ENCODE measurements at regions not wholly inside any gene's neighbourhood (a gene's known extent, or its start where the extent isn't known, plus 50 kb on each side); places are given as distances from the start of the nearest gene placed in this dataset.

DNA sequence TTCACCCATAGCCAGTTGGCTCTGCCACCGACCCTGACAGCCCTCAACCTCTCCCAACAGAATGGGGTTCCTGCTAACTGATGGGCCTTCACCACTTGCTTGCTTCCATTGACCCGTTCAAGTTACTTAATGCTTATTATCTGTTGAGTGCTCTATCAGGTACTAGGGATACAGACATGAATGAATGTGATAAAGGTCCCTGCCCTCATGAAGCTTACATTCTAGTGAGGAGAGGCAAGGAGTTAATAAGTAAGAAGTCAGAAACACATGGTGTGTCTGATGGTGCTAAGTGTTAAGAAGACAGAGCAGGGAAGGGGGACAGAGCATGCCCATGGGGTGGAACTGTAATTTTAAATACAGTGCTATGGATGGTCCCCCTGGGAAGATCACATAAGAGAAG, 107.5 kb upstream of the JUN start:
- no peak for DNase-seq (ENCODE audit: low read depth)

DNA sequence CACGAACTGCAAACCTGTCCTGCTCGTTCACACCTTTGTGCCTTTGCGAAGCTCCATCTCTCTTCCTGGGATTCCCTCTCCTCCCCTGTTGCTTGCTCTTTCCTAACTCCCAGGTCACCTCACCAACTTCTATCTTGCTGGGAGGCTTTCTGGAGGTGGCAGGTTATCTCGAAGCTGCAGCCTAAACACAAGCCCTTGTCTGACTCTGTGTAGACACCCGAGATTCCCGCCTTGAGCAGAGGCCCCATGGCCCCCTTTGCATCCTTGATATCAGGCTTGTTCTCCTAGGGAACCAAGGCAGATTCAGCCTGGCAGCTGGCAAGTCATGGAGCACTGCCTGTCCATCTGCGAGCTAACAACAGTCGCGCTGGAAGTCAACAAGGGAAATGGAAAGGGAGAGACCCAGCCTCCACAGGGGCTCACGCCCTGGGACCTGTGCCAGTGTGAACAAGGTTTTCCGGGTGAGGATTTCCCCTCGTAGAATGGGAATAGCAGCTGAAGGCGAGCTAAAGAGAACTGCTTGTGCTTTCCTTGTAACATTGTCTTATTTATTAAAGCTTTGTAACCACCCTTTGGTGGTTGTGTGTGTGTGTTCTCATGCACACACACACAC, 109.5 kb upstream of the JUN start:
- no peak for DNase-seq (ENCODE audit: low read depth)

DNA sequence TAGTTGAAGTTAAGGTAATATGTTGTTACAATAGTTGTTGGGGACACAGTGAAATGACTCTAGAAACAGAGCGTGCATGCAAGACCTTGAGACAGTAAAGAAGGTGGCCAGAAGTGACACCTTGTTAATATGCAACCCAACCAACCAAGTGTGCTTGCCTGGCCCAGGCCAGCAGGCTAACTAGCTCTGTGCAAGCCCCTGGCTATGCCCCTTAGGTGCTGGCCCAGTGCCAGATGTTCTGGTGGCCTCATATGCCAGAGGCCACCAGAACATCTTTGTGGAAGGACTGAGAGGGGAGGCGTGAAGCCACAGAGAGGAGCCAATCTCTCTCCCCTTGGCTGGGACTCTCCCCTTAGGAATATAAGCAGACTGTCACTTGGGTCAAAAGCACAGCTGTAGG, 111.2 kb upstream of the JUN start:
- no peak for DNase-seq (ENCODE audit: low read depth)

DNA sequence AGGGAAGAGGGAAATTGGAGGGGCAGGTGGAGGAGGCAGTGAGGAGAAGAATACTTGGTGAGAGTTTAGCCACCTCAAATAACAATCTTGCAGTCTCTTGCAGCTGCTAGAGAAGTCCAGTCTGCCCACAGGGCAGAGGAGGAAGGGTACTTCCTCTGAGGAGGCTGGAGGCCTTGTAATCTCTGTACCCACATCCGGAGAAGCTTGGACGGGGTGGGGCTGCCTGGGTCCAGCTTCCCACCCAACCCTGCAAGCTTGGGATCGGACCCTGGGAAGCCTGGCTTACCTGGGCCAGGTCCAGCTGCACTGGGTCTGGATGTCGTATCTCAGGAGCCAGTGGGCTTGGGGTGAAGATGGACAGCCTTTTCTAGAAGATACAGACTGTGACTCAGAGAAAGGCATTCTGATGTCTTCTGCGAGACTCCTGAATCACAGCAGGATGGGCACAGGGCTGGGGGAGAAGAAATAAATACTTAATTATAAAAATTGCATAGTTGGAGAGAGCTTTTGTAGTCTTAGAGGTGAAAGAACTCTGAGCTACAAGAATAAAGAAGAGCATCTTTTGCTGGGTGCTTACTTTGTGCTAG, 111.8 kb upstream of the JUN start:
- DNase-seq (ENCODE audit: low read depth): no peak

DNA sequence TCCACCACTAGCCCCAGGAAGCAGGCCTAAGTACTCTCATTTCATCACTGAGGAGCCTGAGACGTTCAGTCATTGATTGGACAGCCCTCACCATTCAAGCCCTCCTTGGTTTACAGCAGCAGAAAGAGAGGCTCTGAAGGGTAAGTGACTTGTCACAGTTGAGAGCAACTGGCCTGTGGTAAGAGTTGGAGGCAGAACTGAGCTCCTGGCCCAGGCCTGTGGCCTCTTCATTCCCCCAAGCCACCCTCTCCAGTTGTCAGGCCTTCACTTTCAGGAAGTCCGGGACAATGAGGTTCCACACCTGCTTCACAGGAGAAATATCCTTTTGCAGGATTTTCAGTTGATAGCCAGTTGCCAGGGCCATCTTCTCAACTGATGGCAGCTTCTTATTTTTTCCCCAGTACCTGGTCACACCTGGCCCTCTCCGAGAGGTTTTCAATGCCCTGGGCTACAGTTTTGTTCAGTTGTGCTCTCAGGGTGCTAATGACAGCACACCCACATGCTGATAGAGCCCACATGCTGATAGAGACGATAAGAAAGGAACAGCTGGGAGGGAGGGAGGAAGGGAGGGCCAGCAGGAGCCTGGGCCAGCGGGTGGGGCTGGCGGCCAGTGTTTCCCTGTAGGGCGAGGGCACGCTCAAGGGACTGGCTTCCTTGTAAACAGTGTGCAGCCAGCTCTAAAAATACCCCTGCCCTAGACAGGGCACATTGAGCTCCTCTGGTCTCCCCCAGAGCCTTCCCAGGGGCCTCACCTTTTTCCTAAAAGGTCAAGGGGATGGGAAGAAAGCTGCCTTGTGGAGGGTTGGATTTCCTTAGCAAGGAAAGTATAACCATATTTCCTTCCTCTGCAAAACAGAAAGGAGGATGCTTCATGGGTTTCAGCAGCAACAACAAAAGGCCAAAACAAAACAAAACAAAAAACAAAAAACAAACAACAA, 112.7 kb upstream of the JUN start:
- DNase-seq (ENCODE audit: low read depth): no peak

DNA sequence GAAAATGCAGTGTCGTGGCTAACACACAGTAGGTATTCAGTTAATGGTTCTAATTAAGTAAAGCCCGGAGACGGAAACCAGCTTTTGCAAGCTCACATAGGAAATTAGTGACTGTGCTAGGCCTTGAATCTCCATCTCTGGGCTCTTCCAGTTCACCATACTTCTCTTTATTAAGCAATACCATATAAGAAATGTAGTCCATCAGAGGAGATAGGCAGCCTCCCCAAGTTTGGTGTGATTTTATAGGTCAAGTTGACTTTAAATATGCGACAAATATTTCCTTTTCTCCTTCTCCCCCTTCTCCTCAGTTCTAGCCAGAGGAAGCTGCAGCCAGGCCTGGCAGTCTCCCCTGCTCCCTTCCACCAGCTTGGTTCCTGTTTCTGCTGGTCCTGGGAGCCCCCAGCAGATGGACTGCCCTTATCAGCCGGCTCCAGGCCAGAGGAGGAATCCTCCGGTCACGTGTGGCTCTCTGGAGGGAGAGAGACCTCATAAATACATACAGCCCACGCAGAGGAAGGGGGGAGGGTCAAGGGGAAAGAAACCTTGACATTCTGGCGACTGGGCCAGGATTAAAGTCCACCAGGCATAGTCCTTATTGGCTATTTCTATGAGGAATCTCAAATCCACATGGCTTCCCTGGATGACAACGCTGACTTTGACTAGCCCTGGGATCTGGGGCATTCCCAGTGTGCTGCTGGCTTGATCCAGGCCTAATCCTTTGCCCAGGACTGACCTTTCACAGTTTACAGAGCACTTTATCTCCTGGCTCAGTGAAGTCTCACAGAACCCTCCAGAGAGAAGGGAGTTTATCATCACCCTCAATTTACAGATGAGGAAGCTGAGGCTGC, 115.1 kb upstream of the JUN start:
- DNase-seq (ENCODE audit: low read depth): no peak

DNA sequence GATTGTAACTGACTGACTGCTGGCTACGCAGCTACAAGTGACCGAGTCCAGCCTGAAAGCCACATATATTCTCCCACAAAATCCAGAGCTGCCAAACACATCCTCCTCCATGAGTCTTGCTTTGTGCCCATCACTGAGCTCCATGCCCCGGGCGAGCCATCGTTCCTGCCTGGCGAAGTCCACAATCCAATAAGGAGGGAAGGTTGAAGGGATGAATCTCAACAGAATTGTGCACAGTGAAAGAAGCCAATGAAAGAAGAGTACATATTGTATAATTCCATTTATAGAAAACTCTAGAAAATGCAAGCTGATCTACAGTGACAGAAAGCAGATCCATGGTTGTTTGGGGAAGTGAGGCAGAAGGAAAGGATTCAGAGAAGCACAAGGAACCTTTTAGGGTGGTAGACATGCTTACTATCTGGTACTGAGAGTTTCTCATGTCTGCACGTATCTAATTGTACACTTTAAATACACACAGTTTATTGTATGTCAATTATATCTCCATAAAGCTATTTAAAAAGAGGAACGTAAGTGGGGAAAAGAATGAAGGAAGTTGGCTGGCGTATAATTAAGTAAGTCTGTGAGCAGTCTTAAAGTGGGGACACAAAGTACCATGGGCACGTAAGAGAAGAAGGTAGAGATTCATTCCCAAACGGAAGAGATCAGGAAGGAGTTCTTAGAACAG, 115.9 kb upstream of the JUN start:
- DNase-seq (ENCODE audit: low read depth): no peak

DNA sequence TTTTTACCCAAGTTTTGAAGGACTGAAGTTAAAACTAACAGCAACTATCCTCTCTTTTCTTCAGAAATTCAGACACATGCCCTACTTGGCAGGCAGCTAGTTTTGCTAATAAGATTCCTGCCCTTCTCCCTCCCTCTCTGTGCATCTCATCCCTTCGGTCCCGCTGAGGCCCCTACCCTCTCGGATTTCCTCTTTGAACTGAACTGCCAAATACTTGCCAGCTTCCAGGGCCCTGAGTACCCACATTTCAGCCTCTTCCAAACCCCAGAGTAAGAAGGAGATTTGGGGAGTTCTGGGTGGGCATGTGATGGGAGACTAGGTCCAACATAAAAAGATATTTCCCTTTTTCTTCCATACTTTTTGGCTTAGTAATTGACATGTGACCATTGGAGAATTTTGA, 116.5 kb upstream of the JUN start:
- no peak for DNase-seq (ENCODE audit: low read depth)

DNA sequence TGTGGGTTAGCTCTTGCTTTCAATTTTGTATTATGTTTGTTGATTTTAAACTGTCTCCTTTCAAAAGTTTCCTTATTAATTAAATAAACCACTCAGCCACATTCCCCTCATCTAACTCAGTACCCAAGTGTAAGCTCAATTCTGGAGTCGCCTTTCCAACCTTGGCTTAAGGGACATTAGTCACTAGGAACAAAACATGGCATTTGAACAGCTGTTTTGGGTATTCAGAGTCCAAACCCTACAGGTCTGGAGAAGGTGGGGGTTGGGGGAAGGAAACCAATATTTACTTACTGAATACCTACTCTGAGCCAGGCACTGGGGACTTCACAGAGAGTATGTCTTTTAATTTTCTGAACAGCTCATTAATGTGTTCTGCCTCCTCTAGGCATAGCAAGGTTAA, 117.2 kb upstream of the JUN start:
- DNase-seq (ENCODE audit: low read depth): no peak

DNA sequence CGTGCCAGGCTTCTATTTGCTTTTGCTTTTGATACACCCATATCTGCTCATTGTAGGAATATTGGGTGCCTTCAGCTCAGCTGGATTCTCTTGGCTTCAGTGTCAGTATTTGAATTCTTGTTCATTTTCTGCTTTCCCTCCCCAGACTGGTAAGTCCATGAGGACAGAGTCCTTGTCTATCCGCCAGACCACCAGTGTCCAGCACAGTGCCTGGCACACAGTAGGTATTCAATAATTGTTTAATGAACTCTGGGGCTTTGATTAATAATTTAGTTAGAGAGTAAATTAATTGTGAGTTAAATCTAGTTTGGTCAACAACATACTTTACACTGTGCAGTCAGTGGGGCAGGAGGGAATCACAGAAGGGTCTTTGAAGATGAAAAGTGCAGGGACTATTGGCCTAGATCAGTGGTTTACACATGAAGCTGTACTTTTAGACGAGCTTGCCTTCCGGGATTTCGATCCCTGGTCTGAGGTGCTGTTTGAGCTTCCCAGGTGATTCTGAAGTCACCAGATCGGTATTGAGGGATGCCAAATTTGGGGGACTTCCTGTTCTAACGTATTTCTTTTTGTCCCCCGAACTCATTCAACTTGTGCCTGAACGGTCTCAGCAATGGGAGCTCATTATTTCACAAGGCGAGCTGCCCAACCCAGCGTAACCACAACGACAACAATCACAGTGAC, 119.1 kb upstream of the JUN start:
- no peak for DNase-seq (ENCODE audit: low read depth)

DNA sequence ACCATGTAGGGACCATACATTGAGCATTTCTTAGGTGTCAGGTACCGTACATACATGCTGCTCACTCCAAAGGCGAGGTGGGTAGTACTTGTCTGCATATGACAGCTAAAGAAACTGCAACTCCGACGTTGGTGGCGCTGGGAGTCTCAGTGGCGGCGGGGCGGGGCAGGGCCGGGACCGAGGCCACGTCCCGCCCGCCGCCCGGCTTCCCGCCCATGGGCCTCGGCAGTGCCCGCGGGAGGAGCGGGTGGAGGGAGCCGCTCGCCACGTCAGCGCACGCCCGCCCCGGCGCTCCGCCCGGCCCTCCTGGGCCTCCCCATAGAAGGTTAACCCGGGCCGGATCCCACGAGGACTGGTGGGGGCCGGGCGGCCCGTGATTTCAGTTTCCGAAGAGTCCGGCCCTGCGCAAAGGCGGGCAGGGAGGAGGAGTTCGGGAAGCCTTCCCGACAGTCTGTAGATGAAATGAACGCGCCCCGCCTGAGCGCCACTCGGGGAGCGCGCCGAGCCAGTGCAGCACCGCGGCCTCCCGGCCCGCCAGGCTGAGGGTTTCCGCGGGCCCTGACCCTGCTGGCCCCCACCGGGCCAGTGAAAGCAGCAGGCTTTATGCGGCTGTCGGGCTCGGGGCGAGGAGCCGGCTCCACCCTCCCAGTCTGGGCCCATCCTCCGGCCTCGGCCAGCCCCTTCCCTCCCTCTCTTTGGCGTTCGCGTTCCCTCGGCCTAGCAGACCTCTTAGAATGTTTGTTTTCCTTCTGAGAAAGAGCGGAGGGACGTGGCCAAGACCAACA, 119.9 kb upstream of the JUN start:
- DNase-seq (ENCODE audit: low read depth): peak; percentile 73

DNA sequence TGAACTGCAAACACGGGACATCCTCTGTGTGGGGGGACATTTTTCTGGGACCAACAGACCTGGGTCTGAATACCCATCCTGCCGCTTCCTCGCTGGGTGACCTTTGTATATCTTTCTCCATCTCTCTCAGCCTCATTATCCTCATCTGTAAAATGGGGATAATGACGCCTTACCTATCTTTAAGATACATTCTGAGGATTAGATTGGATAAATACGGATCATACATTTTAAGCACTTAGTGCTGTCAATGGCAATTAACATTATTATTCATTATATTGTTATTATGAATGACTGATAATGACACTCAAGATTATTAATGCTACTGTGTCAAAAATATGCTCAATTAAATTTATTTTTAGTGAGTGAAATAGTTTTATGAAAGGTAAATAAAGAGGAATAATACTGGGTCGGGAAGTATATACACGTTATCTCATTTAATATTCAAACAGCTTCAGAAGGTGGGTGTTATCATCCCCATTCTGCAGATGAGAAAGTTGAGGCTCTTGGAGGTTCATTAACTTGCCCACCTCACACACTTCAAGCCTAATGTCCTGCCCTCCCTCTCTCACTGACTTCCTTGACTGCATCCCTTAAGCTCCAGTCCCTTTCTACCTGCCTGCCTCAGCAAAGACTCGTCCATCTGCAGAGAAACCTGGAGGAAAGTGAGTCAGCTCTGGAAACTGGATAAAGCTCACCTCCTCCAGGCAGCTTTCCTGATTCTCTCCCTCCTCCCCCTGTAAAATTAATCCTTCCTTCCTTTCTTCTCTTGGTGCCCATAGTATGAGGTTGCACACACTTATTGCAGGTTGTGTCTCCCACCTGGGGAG, 120.7 kb upstream of the JUN start:
- DNase-seq (ENCODE audit: low read depth): no peak

DNA sequence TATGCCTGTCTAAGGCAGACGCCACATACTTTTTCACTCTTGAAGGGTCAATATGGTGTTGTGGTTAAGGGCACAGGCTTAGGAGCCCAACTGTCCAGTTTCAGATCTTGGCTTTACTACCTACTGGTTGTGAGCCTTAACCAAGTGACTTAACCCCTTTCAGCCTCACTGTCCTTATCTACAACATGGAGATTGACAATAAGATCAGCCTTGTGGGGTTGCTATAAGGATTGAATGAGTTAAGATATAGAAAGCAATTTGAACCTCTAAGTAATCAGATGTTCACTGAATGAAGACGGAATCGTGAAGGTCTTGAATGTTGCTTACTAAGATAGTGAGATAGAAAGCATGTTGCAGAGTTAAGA, 121.3 kb upstream of the JUN start:
- no peak for DNase-seq (ENCODE audit: low read depth)

DNA sequence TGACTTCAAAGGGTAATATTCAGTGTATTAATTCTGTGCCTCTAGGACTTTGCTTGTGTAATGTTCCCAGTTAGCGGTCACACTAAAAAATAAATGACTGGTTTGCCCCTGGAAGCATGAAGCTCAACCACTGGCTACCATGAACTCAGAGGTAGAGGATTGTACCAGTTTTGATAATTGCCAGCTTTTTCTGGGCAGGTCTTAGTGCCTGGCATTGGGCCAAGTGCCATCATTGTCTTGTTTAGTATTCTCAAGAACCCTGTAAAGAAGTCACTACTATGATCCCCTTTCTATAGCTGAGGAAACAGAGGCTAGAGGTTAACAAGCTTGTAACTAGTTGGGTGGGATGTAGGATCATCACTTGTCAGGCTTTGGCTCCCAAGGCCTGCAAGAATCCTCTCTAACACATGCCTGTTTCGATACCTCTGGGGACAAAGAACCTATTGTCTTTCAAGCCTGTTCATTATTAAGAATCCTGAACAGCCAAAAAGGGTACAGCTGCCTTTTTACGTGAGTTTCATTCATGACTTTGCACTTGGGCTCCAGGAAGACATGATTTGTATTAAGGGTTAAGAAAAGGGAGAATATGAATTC, 121.9 kb upstream of the JUN start:
- DNase-seq (ENCODE audit: low read depth): no peak

DNA sequence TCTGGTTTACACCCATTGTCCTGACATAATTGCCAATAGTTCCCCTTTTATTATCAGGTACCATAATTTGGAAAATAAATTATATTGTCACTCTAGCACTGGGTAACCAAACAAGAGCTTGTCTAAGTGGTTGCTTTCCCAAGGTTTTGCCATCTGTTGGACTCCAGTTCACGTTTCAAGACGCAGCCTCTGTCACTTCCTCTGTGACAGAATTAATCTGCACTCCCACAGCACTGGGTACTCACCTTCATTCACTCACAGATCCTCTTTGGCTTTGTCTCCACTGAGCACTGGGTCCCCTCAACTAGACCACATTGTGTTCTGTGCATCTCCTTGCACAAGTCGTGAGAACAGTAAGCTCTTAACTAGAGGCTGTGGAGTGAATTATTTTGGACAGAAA, 123.6 kb upstream of the JUN start:
- no peak for DNase-seq (ENCODE audit: low read depth)

DNA sequence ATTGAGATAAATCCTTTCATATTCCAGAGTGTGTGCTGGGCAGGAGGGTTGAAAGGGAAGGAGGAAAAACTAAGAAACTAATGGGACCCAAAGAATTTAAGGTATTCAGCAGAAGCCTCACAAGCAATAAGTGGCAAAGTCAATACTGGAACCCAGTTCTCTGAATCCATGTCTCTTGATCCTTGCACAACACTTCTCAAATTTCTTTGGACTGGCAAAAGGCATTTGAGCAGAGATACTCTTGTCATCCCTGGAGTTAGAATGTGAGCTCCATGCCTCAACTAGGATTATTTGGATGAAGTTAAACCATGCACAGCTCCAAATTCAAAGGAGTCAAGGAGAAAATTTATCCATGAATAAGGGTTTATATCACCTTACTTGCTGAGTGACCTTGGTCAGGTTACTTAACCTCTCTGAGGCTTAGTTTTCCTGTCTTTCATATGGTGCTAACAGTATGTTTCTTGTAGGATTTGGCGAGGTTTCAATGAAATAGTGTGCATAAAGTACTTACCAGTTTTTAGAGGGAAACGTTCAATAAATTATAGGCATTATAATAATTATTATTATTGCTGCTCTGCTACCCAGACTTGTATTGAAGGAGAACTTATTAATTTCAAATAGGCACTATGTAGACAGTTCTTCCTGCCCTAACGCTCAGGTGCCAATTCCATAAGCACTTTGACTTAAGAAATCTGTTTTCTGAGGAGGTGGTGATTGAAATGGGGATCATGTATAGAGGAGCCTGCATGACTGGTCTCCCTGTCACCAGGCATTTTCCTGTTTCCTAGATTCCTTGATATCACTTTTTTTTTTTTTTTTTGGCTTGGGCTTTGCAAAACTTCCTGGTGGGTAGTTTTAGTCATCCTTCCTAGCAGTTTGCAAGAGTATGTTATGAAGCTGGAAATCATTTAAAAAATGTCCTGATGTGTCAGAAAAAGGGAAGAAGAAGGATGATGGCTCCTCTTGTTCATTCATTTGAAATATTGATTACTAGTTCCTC, 125.0 kb upstream of the JUN start:
- DNase-seq (ENCODE audit: low read depth): no peak

DNA sequence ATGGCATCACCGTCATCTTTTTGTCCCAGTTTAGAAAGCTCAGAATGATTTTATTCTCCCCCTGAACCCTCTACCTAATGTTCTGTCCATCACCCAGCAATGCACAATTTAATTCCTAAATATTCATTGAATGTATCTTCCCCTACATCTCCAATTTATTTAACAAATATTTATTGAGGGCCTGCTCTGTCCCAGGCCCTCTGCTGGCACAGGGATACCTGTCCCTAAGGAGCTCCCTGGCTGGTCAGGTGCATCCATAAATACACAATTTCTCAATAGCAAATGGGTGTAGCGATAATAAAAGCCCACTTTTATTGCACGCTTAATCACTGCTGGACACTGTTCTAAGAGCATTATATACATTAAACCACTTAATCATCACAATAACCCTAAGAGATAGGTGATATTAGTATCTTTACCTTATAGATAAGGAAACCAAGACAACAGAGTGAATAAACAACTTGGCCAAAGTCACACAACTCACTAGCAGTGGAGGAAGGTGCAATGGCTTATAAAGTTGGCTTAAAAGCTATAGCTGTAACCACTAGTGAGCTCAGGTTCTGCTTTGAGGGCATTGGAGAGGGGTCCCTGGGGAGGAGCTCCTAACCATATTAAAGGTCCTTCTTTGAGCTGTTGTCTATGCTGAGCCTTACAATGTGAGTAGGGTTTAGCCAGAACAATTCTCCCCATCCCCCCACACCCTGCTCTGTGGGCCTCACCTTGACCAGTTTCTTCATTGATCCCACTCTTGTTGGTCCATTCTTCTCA, 126.3 kb upstream of the JUN start:
- DNase-seq (ENCODE audit: low read depth): no peak

Measured in stimulated activated CD8-positive, alpha-beta memory T cell treated with anti-CD3 and anti-CD28 coated beads, Interleukin-12 subunit alpha, Interleukin-12 subunit beta, amount 100 ng/mL, for 4 hours (primary cell).